OCI-LY1 (cell line): ENCODE measurements at regions not wholly inside any gene's neighbourhood (a gene's known extent, or its start where the extent isn't known, plus 50 kb on each side); places are given as distances from the start of the nearest gene placed in this dataset.
"Not testable (repeated sequence)": the region's sequence is repeated elsewhere in the genome, so short reads cannot be mapped to it uniquely, and the experiment has no call there.

ENCODE experiments used
- H2AFZ ChIP-seq: fragments of 200-600 bp; sonication (generic), shearing (Covaris generic); 2 replicates; pipeline ENCODE4 v1.6.0; 2014; ENCODE audit warnings: antibody characterized with exemption, mild to moderate bottlenecking, low read length
- H3F3A ChIP-seq: fragments of 200-600 bp; sonication (generic), shearing (Covaris generic); 2 replicates; pipeline ENCODE4 v1.6.0; 2014; ENCODE audit warnings: mild to moderate bottlenecking, antibody characterized with exemption, low read length, moderate library complexity; ENCODE audit not compliant: insufficient read depth
- H3K27ac ChIP-seq: fragments of 200-600 bp; sonication (generic); 2 replicates; pipeline ENCODE4 v1.5.1; 2014; ENCODE audit warnings: low read length, mixed run types, mild to moderate bottlenecking, low read depth; ENCODE audit not compliant: poor library complexity, severe bottlenecking
- H3K27me3 ChIP-seq: fragments of 200-600 bp; sonication (generic); 2 replicates; pipeline ENCODE4 v1.6.0; 2014; ENCODE audit warnings: antibody characterized with exemption, mild to moderate bottlenecking, low read length, moderate library complexity; ENCODE audit not compliant: insufficient read depth
- H3K36me3 ChIP-seq: fragments of 200-600 bp; sonication (generic); 2 replicates; pipeline ENCODE4 v1.6.1; 2014; ENCODE audit warnings: mild to moderate bottlenecking, antibody characterized with exemption, low read length, moderate library complexity, mixed read lengths; ENCODE audit not compliant: insufficient read depth
- H3K4me1 ChIP-seq: fragments of 200-600 bp; sonication (generic); 2 replicates; pipeline ENCODE4 v1.5.1; 2014; ENCODE audit warnings: mild to moderate bottlenecking, low read length, moderate library complexity; ENCODE audit not compliant: insufficient read depth, severe bottlenecking
- H3K4me2 ChIP-seq: fragments of 200-600 bp; sonication (generic), shearing (Covaris generic); 2 replicates; pipeline ENCODE4 v1.6.1; 2014; ENCODE audit warnings: low read length
- H3K4me3 ChIP-seq: fragments of 200-600 bp; sonication (generic); 2 replicates; pipeline ENCODE4 v1.5.1; 2014; ENCODE audit warnings: low read length, low read depth, mild to moderate bottlenecking, mixed read lengths; ENCODE audit not compliant: poor library complexity, severe bottlenecking
- H3K79me2 ChIP-seq: fragments of 200-600 bp; shearing (Covaris generic); 2 replicates; pipeline ENCODE4 v1.6.1; 2016; ENCODE audit warnings: mixed run types, low read length, mixed read lengths; ENCODE audit not compliant: insufficient read depth
- H3K9ac ChIP-seq: fragments of 200-600 bp; sonication (generic), shearing (Covaris generic); 2 replicates; pipeline ENCODE4 v1.6.1; 2014; ENCODE audit warnings: mild to moderate bottlenecking, low read length, mixed read lengths
- H3K9me2 ChIP-seq: fragments of 200-600 bp; sonication (generic), shearing (Covaris generic); 2 replicates; pipeline ENCODE4 v1.6.1; 2014; ENCODE audit warnings: low read depth, mild to moderate bottlenecking, low read length, mixed read lengths
- H3K9me3 ChIP-seq: fragments of 200-600 bp; shearing (Covaris generic); 2 replicates; pipeline ENCODE4 v1.6.1; 2014; ENCODE audit warnings: low read length, mixed read lengths
- H4K20me1 ChIP-seq: fragments of 200-600 bp; sonication (generic), shearing (Covaris generic); 2 replicates; pipeline ENCODE4 v1.6.0; 2016; ENCODE audit warnings: mild to moderate bottlenecking, low read length; ENCODE audit not compliant: insufficient read depth

DNA sequence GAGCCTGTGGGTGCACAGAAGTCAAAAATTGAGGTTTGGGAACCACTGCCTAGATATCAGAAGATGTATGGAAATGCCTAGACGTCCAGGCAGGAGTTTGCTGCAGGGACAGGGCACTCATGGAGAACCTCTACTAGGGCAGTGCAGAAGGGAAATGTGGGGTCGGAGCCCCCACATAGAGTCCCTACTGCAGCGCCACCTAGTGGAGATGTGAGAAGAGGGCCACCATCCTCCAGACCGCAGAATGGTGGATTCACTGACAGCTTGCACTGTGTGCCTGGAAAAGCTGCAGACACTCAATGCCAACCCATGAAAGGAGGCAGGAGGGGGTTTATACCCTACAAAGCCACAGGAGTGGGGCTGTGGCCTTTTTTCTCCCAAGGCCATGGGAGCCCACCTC is 159.0 kb upstream of the ROPN1B start:
- not testable (repeated sequence) for H4K20me1 ChIP-seq, H3K9me2 ChIP-seq, H3K4me1 ChIP-seq, H3K27me3 ChIP-seq, H3K4me2 ChIP-seq, H2AFZ ChIP-seq, H3K36me3 ChIP-seq, H3F3A ChIP-seq, H3K79me2 ChIP-seq, H3K9me3 ChIP-seq, H3K4me3 ChIP-seq, H3K9ac ChIP-seq, H3K27ac ChIP-seq

DNA sequence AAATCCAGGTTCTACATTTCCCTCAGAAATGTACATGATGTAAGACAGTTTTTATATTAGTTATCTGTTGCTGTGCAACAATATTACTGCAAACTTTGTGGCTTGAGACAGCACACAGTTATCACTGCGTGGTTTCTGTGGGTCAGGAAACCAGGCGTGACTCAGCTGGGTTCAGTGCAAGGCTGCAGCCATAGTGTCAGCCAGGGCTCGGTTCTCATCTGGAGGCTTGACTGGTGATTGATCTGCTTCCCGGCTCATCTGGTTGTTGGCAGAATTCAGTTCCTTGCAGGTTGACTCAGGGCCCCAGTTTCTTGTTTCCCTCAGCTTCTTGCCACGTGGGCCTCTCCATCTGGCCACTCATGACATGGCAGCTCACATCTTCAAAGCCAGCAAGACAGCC is 146.8 kb upstream of the ROPN1B start:
- H2AFZ ChIP-seq, H3K79me2 ChIP-seq, H4K20me1 ChIP-seq, H3K9me3 ChIP-seq, H3K36me3 ChIP-seq, H3F3A ChIP-seq, H3K27ac ChIP-seq, H3K9me2 ChIP-seq, H3K9ac ChIP-seq, H3K4me1 ChIP-seq, H3K4me3 ChIP-seq, H3K4me2 ChIP-seq, H3K27me3 ChIP-seq: not testable (repeated sequence)

DNA sequence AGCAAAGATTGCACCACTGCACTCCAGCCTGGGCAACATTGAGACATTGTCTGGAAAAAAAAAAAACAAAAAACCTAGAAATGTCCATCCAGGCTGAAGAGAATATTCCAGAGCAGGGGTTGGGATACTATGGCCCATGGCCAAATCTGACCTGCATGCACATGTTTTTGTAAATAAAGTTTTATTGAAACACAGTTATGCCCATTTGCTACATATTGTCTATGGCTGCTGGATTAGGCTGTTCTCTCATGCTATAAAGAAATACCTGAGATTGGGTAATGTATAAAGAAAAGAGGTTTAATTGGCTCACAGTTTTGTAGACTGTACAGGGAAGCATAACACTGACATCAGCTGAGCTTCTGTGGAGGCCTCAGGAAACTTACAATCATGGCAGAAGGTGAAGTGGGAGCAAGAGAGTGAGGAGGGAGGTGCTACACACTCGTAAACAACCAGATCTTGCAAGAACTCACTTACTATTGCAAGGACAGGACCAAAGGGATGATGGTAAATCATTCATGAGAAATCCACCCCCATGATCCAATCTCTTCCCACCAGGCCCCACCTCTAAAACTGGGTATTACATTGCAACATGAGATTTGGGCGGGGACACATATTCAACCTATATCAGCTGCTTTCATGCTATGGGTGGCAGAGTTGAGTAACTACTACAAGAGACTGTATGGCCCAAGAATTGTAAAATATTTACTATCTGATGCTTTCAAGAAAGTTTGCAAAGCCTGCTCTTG is 137.8 kb upstream of the ROPN1B start:
- H2AFZ ChIP-seq, H3F3A ChIP-seq, H3K9me2 ChIP-seq, H3K79me2 ChIP-seq, H3K36me3 ChIP-seq, H3K4me2 ChIP-seq, H4K20me1 ChIP-seq, H3K27ac ChIP-seq, H3K9ac ChIP-seq, H3K27me3 ChIP-seq, H3K4me3 ChIP-seq, H3K9me3 ChIP-seq, H3K4me1 ChIP-seq: not testable (repeated sequence)

DNA sequence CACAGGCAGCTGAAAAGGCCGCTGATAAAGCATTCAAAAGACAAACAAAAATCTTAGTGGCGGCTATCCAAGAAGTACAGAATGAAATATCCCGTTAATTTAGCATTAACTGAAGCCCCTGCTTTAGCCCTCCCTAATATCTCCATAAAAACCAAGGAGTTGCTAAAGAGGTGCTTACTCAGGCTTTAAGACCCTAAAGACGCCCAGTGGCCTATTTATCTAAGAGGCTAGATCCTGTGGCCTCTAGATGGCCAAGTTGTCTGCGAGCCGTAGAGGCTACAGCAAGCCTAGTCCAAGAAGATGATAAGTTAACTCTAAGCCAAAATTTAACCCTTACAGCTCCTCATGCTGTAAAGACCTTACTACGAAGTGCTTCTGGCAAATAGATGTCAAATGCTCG is 133.4 kb upstream of the ROPN1B start:
- H3K27me3 ChIP-seq, H3K4me2 ChIP-seq, H2AFZ ChIP-seq, H3K9ac ChIP-seq, H3F3A ChIP-seq, H3K9me2 ChIP-seq, H3K36me3 ChIP-seq, H3K27ac ChIP-seq, H3K4me3 ChIP-seq, H3K79me2 ChIP-seq, H4K20me1 ChIP-seq, H3K9me3 ChIP-seq, H3K4me1 ChIP-seq: not testable (repeated sequence)

DNA sequence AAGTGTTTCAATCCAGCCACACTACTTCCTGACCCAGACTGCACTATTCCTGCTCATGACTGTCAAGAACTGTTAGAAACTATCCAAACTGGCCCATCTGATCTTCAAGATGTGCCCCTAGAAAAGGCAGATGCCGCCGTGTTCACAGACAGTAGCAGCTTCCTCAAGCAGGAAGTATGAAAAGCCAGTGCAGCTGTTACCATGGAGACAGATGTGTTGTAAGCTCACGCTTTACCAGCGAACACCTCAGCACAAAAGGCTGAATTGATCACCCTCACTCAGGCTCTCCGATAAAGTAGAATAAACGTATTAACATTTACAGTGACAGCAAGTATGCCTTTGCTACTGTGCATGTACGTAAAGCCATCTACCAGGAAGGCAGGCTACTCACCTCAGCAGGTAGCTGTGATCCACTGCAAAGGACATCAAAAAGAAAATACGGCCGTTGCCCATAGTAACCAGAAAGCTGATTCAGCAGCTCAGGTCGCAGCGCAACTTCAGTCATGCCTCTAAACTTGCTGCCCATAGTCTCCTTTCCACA is 132.9 kb upstream of the ROPN1B start:
- H3K36me3 ChIP-seq, H3K4me2 ChIP-seq, H3F3A ChIP-seq, H3K9me2 ChIP-seq, H3K27ac ChIP-seq, H3K4me3 ChIP-seq, H2AFZ ChIP-seq, H3K27me3 ChIP-seq, H4K20me1 ChIP-seq, H3K9me3 ChIP-seq, H3K9ac ChIP-seq, H3K79me2 ChIP-seq, H3K4me1 ChIP-seq: not testable (repeated sequence)

DNA sequence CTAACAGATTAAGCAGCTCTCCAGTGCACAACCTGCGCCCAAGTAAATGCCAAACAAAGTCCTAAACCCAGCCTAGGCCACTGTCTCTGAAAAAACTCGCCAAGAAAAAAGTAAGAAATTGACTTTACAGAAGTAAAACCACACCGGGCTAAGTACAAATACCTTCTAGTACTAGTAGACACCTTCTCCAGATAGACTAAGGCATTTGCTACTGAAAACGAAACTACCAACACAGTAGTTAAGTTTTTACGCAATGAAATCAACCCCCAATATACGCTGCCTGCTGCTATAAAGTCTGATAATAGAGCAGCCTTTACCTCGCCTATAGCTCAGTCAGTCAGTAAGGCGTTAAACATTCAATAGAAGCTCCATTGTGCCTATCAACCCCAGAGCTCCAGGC is 132.2 kb upstream of the ROPN1B start:
- not testable (repeated sequence) for H3K36me3 ChIP-seq, H3K27me3 ChIP-seq, H2AFZ ChIP-seq, H3K4me1 ChIP-seq, H3K9me2 ChIP-seq, H4K20me1 ChIP-seq, H3K4me2 ChIP-seq, H3K4me3 ChIP-seq, H3K9ac ChIP-seq, H3K27ac ChIP-seq, H3F3A ChIP-seq, H3K79me2 ChIP-seq, H3K9me3 ChIP-seq

DNA sequence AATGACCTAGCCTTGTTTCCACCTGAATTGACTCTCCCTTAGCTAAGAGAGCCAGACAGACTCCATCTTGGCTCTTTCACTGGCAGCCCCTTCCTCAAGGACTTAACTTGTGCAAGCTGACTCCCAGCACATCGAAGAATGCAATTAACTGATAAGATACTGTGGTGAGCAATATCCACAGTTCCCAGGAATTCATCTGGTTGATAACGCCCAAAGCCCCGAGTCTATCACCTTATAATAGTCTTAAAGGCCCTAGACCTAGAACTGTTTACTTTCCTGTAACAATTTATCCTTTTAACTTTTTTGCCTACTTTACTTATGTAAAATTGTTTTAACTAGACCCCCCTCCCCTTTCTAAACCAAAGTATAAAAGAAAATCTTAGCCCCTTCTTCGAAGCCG is 130.1 kb upstream of the ROPN1B start:
- not testable (repeated sequence) for H3K9me2 ChIP-seq, H3K9ac ChIP-seq, H4K20me1 ChIP-seq, H3K4me3 ChIP-seq, H3K4me1 ChIP-seq, H3F3A ChIP-seq, H3K79me2 ChIP-seq, H3K9me3 ChIP-seq, H3K36me3 ChIP-seq, H3K4me2 ChIP-seq, H3K27ac ChIP-seq, H3K27me3 ChIP-seq, H2AFZ ChIP-seq

DNA sequence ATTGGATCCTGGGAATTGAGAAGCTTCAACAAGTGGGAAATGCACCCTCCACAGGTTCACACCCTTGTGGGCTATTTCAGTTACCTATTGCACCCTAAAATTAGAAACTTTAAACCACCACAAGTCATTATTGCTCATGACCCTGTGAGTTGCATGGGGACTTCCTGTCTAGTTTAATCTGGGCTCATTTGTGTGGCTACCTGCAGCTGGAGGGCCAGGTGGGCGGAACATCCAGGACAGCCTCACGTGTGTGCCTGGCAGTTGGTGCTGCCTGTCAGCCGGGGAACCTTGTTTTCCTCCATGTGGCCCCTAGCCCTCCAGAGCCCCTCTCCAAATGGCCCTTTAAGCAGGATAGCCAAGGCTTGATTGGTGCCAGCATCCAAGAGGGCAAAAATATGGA is 128.5 kb upstream of the ROPN1B start:
- H3K36me3 ChIP-seq, H3K27ac ChIP-seq, H3K27me3 ChIP-seq, H2AFZ ChIP-seq, H3K79me2 ChIP-seq, H3K4me3 ChIP-seq, H3K9me3 ChIP-seq, H3K9ac ChIP-seq, H3K4me2 ChIP-seq, H3K9me2 ChIP-seq, H4K20me1 ChIP-seq, H3K4me1 ChIP-seq, H3F3A ChIP-seq: not testable (repeated sequence)
